ENCODE measurements at regions not wholly inside any gene's neighbourhood (a gene's known extent, or its start where the extent isn't known, plus 50 kb on each side); places are given as distances from the start of the nearest gene placed in this dataset.
"Not testable (repeated sequence)": the region's sequence is repeated elsewhere in the genome, so short reads cannot be mapped to it uniquely, and the experiment has no call there.

- no peak for DNase-seq
Measured at GRCh38 chr5:12999667-13000066, 944.8 kb downstream of the DNAH5 start.

DNA sequence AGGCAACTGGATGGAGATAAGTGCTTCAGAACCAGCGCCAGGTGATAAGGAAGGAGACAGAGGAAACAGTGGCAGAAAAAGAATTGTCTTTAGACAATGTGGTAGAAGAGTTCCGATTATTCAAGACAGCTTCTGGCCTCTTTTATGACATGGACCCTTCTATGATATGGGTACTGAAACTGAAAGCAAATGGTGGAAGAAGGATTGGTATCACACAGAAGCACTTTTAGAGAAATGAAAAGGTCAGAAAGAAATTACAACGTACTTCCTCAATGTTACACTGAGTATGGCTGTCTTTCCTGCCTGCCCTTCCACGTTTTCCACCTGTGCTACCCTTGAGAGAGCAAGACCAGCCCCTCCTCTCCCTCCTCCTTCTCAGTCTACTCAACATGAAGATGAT lies 959.3 kb downstream of the DNAH5 start:
- peak; percentile 15 for DNase-seq

- no peak for DNase-seq
Measured at GRCh38 chr5:12974856-12975255, 969.6 kb downstream of the DNAH5 start.

DNA sequence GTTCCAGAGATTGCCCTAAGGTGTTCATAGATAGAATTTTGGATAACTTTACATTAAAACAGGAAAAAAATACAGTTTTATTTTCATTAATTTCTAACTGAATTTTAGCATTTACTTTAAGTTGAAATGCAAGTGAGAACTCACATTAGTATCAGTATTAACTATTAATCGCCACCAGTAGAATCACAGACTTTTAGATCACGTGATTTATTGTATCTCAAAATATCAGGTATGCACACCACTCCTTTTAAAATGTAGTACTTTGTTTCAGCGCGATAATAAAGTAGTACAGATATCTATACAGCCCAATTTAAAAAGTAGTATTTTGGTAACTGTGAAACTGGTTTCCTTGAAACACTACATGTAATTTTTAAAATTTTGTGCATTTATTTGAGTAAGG lies 978.7 kb downstream of the DNAH5 start:
- DNase-seq: no peak

- no peak for DNase-seq
Measured at GRCh38 chr5:12959713-12960112, 984.8 kb downstream of the DNAH5 start.

DNA sequence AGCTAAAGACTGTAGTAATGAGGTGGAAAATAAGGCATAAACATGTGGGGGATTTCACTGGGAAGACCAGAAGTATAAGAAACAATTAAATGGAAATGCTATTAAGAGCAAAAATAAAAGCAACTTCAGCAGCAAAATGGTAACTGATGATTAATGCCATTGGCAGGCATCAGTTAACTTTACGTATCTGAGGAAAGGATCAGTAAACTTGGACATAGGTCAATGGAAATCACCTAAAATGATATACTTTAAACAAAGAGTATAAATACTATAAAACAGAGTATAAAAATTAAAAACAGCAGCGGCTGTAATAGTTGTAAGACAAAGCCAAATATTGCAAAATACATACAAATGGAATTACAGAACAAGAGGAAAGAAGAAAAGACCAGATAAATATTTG lies 992.1 kb downstream of the DNAH5 start:
- DNase-seq: no peak

DNA sequence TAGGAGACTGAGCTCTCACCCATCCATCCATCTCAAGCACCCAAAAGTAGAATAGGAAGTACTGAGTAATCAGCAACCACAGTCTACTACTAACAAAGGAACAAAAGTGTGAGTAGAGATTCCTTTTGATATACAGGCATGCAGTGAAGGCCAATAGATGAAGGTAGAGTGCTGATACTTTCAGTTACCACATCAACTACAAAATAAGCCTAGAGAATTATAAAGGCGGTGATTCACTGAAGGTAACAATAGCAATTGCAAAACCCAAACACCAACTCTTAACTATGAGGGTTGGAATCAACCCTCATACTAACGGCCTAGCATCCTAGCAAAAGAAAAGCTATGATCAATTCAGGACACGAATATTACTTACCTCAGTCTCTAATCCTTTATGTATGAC lies 992.6 kb downstream of the DNAH5 start:
- no peak for DNase-seq

- no peak for DNase-seq
Measured at GRCh38 chr5:12947379-12947778, 997.1 kb downstream of the DNAH5 start.

DNA sequence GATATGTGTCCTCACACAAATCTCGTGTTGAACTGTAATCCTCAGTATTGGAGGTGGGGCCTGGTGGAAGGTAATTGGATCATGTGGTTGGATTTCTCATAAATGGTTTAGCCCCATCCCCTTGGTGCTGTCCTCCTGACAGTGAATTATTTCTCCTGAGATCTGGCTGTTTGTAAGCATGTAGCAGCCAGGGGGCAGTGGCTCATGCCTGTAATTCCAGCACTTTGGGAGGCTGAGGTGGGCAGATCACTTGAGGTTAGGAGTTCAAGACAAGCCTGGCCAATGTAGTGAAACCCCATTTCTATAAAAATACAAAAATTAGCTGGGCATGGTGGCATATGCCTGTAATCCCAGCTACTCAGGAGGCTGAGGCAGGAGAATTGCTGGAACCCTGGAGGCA lies 999.0 kb downstream of the DNAH5 start:
- not testable (repeated sequence) for DNase-seq

DNA sequence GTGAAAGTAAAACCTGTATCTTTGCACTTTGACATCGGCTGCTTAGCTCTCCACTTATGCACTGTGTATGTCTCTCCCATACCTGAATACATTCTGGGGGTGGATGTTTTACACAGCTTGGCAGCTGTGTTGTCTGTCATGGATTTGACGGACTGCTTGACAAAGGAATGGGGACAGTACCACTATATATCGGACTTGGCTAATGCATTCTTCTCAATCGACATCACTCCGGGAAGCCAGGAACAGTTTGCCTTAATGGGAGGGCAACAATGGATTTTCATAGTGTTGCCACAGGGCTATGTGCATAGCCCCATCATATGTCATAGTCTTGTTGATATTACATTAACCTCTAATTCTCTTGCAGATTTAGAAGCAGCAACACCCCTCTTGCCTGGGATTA lies 1008.3 kb downstream of the DNAH5 start:
- no peak for DNase-seq

DNA sequence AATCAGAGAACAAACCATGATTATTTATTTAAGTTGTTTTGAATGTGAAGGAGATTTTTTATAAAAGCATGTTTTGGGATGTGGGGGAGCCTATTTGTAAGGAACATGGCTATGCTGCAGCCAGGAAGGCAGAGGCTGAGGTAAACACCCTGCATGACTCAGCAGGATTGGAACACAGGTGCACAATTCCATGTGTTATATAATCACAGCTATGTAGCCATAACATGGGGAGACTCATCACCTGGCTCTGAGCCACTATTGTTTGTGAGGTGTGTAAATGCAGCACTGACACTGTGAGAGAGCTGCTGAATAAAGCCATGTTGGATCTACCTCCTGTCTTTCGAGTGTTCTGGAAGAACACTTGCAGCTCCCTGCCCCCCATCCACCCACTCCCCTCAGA lies 1009.8 kb downstream of the DNAH5 start:
- DNase-seq: peak; percentile 87

GRCh38 chr5:12920527-12920926 lies 1016.3 kb upstream of the CTNND2 start:
- no peak for DNase-seq

GRCh38 chr5:12911156-12911555 lies 1006.9 kb upstream of the CTNND2 start:
- DNase-seq: no peak

DNA sequence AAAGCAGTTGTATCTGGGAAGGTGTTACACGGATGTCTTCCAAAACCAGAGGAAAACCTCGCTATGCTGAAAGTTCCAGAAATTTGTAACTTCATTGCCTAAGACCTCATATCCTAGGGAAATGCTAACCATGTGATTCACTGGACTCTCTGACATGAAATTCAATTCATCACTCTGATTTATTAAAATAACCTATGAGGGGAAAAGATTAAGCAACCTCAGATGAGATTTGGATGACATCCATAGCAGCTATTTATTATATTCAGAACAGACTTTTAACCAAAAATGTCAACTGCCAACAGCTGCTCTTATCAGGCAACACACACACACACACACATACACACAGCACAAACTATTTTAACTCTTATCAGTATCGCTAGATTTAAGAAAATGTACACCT lies 1006.4 kb upstream of the CTNND2 start:
- DNase-seq: no peak

- DNase-seq: no peak
Measured at GRCh38 chr5:12902611-12903010, 998.4 kb upstream of the CTNND2 start.

GRCh38 chr5:12901696-12902095 lies 997.5 kb upstream of the CTNND2 start:
- no peak for DNase-seq

DNA sequence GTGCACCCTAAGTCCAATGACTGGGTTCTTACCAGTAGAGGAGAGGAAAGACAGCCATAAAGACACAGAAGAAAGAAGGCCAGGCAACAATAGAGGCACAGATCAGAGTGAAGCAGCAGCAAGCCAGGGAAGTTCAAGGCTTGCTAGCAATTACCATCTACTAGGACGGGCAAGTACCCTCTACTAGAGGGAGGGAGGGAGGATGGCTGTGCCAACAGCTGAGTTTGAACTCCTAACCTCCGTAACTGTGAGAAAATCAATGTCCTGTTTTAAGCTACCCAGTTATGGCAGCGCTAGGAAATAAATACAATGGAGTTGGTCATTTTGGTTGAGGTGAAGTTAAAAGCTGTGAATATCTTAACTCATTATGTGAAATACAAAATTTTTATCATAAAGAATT lies 991.8 kb upstream of the CTNND2 start:
- no peak for DNase-seq

DNA sequence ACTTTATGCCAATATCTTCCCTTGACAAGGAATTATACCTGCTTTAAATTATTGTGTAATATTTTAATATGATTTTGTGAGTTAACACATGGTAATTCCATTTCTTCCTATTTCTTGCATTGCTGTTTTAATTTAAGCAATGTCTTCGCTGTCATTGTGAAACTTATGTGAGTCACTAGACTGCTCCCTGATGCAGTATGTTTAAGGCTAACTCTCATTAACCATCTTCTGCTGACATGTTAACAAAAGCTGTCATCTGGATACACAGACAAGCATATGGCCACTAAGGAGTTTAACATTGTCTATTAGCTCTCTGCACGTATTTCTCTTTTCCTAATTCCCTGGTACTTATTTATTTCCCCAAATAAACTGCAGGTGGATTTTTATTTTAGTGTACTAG lies 980.8 kb upstream of the CTNND2 start:
- DNase-seq: no peak

DNA sequence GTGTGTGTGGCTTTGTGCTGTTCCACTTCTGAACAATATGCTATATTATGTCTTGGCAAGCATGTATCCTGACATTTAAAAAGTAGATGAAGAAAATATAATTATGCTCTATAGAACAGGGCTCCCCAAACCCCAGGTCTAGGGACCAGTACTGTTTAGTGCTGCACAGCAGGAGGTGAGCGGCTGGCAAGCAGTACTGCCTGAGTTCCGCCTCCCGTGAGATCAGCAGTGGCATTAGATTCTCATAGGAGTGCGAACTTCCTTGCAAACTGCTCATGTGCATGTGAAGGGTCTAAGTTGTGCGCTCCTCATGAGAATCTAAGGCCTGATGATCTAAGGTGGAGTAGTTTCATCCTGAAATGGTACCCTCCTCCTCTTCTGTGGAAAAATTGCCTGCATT lies 979.1 kb upstream of the CTNND2 start:
- DNase-seq: no peak

DNA sequence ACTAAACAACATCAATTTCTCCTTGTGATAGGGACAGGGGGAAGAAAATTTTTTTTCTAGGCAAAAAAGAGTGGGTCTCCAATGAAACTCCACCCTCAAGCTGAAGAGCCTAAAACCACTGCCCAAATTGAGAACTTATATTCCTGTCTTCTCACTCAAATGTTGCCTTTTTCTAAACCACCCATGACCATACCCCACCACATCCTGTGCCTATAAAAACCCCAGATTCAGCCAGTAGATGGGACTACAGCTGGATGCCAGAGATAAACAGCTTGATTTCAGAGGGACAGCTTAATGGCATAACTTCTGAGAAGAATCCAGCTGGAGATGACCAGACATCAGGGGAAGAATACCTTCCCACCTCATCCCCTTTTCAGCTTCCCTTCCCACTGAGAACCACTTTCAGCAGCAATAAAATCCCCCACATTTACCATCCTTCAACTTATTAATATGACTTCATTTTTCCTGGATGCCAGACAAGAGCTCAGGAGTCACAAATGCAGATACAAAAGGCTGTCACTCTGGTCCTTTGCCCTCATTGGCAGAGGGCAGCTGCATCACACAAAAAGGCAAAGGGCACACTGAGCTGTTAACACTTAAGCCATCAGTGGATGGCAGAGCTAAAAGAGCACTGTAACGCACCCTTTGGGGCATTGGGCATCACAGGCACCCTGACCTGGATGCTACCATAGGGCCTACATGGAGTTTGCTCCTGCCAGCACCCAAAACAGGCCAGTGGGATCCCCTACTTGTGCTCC lies 972.5 kb upstream of the CTNND2 start:
- no peak for DNase-seq

DNA sequence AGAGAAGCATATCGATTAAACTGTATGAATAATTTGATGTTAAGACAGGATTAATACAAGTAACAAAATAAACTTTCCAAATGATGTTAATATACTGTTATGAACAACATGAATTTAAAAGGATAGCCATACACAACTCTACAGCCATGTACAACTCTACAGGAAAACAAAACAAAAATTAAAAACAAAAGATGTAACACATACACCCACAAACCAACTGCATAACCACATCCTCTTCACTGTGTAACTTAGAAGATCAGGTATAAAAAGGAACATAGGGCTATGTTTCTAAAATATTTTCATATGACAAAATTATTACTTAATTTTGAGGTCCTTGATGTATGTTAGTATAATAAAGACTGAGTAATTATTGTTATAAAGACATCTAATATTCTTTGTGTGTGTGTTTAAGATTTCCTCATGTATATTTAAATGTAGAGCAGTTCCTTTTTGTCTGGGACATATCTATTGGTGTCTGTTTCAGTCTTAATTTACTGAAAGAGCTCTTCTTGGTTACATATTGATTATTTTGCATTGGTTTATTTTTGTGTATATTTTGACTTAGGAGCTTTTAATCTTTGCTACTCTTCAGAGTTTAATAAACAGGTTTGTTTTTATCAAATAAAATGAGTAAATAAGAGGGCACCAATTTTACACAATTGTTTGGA lies 966.8 kb upstream of the CTNND2 start:
- no peak for DNase-seq

DNA sequence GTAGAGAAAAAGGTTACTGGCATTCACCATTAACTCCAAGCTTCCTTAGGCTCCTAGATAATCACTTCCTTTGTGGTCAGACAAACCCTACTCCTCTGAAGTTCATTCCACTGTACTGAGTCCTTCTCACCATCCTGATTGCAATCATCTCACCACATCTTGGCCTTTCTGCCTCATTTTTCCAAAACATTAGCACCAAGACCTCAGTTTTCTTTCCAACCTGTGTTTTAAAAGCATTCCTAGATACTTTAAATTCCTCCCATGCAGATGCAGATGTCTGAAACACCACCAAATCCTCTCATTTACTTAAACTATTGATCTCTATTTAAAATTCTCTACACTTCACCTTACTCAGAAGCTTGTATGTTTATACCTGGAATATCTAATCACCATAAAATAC lies 961.3 kb upstream of the CTNND2 start:
- no peak for DNase-seq

GRCh38 chr5:12861886-12862654 lies 957.8 kb upstream of the CTNND2 start:
- DNase-seq: no peak

- DNase-seq: not testable (repeated sequence)
Measured at GRCh38 chr5:12856105-12856504, 951.9 kb upstream of the CTNND2 start.
